NCI-H2227 (cell line): ENCODE measurements at regions not wholly inside any gene's neighbourhood (a gene's known extent, or its start where the extent isn't known, plus 50 kb on each side); places are given as distances from the start of the nearest gene placed in this dataset.
"Not testable (repeated sequence)": the region's sequence is repeated elsewhere in the genome, so short reads cannot be mapped to it uniquely, and the experiment has no call there.

Experiments used
- DNase-seq: peaks from one replicate; lab custom pipeline; 2025; ENCODE audit not compliant: unreplicated experiment; lab: John Stamatoyannopoulos, UW

DNA sequence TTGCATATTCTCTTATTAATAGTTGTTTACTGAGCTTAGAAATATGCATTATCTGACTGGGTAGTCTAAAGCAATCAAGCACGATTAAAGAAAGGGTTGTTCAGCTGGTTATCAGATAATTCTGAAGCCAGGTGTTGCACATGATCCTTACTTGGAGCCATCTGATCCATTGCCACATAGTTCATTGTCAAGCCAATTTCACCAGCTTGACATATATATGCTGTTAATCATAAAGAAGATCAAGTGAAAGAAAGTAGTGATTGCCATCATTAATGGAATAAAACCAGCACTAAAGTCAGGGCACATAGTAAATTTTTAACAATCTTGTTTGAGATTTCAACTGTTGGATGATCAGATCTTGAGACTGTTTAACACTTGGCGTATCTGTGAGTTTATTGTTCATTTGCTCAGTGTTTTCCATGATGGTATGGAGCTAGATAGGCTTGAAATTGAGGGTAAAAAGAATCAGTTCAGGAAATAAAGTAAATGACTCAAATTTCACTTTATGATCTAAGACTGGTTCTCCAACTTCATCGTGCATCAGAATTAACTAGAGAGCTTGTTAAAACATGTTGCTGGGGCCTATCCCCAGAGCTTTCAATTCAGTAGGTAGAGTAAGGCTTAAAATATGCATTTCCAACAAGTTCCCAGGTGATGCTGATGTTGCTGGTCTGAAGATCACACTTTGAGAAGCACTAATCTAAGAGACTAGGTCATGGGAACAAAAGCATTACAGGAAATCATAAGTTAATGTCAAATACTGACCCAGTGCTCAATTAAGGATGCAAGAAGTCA is 539.6 kb downstream of the SATB2 start:
- no peak for DNase-seq

DNA sequence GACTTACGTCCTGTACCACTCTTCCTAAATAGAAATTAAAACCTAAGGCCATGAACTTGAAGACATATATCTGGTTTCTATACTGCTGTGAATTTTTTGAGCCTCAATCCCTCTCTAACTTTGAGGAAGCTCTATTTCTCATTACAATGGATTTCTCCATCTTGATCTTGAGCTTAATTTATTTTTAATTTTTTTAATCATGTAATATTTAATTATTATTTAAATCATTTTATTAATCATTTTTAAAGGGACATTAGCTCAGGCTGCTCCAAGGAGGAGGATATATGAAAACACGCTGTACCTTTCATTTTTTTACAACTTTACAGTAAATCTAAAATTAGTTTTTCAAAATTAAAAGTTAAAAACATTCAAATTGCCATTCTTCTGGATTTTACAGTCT is 540.5 kb downstream of the SATB2 start:
- no peak for DNase-seq

DNA sequence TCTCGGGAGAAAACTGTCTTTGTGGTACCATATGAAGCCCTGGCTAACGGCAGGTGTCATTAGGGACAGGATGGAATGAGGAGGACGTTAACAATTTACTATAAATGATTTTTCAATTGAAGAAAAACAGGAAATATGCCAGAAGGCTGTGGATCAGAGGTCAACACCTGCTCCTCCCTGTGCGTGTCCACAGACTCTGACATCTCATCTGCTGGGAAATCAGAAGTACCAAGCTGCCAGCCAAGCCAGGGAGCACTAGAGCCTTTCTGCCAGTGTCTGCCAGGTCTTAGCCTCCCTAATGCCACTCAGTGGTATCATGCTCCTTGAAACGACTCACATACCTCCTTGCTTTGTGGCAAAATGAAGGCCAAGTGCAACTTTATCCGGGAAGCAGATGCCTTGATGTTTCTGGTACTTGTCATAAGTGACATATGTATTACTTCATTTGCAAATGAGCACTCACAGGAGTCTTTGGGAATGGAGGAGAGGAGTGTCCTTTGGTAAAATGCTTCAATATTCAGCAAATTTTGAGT is 541.1 kb downstream of the SATB2 start:
- DNase-seq: peak; percentile 67

DNA sequence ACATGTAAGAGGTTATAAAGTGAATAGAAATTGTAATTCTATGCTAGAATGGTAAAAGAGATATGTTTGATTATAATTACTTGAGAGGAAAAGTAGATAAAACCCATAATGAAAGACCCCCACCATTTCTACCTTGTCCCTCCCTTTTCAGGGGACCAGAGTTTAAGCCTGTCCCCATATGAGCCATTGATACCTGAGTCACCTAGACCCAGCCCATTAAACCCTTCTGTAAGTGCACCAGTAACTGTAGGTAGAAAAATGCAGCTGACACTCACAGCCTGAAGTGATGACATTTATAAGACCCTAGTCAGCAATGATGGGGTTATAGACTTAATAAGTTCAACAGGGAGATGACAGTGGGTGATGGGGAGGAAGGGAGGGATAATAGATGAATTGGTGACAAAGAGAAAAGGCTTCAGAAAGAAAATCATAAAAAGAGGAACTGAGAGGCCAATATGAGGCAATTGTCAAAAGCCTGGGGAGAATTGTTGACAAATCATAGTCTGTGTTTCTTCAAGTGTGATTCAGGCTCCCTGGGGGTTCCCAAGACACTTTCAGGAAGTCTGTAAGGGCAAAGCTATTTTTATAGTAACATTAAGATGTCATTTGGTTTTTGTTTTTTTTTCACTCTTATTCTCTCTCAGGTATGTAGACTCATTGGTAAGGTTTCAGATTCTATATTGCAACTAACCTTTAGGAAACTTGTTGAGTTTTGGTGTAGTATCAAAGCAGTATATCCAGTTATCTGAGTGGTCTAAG is 544.2 kb downstream of the SATB2 start:
- DNase-seq: no peak

DNA sequence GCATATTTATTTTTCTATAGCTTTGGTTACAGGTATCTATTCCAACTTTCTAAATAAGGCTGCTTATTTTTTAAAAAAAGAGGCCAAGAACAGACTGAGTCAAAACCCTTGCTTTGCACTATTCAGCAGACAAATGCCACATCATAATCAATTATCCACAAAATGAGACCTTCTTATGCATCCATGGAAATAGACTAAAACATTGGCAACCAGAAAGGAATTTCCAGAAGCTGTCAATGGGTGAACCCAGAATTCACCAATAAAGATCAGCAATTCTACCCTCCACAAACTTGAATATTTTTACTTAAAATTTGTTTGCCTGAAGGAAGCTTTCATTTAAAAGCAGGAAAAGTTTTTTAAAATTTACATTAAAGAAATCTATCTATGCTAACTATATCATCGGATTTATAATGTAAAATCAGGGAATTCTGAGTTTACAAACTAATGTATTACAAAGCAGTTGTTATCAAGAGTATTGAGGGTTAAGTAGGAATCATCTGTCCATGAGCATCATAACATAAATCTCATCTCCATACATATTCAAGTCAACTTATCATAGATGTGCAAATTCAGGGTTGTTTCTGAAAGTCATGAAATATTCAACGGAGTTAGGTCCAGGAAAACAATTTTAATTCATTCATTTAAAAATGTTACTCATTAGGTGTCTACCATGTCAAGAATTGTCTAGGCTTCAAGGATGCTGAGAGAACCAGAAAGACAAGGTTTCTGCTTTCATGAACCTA is 548.0 kb downstream of the SATB2 start:
- DNase-seq: no peak

DNA sequence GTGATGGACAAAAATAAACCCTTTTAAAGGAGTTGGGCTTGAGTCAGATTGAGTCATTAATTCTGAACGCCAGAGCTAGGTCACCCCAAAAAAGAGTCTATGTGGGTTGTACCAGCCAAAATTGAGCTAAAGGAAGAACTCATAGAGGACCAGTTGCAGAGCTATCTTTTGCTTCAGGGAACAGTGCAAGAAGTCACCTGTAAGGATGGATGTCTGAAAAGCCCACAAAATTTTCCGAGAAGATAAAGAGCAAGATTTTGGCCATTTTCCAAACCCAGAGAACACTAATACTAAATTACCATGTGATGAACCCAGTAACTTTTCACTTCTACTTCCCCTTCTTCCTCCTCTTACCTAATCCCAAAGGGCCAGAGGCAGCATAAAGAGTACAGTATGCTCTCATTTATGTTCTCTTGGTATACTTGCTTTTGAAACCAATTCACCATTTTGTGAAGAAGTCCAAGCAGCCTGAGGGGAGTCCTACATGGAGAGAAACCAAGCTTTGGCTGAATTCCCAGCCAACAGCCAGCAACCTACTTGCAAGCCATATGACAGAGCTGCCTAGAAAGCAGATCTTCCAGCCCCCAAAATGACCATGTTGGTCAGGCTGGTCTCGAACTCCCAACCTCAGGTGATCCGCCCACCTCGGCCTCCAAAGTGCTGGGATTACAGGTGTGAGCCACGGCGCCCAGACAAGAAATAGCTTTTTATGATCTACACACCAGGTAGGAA is 551.7 kb downstream of the SATB2 start:
- DNase-seq: no peak

DNA sequence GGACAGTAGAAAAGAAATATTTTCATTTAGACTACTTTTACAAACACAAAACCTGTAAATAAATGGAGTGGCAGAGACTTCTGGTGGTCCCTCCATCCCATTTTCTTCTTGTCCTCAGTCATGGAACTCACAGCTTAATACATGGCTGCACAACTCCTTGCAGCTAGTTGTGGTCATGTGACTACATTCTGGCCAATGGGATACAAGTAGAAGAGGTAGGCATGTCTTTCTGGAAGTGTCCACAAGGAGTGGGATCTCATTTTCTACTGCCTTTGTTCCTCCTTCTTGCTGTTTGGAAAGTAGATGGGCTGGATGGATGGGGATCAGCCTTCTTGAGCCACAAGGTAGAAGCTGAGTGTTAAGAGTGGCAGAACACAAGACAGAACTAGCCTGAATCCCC is 555.8 kb downstream of the SATB2 start:
- no peak for DNase-seq

DNA sequence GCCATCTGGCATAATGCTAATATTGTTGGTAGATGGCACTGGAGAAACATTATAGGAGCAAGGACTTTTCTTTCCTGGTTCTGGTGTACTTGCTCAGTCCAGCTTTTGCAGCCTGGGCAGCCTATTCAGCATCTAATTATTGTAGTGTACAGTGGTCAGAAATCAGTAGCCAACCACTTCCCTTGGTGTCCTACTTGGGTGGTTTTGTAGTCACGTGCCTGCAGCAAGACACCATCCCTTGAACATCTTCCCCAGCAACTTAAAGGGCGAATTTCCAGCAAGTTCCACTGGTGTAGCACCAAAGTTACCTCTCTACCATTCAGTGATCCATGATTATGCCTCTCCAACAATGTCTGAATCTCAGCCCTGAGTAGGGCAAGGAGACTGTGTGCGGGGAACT is 557.6 kb downstream of the SATB2 start:
- no peak for DNase-seq

DNA sequence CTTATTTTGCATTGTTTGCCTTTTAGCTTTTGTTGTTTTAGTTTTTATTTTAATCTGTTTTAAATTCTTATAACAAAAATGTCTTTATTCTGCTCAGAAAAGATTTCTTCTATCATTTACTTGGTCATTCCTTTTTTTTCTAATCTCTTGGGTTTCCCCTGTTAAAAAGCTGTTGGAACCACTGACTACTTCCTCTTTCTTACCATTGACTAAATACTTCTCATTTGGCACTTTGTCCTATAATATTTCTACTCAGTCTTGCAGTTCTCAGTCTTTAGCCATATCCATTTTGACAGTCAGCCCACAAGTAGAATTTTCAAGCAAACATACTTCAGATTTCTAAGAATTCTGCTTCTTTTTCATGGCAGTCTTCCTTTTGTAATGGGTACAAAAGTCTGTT is 567.2 kb downstream of the SATB2 start:
- no peak for DNase-seq

DNA sequence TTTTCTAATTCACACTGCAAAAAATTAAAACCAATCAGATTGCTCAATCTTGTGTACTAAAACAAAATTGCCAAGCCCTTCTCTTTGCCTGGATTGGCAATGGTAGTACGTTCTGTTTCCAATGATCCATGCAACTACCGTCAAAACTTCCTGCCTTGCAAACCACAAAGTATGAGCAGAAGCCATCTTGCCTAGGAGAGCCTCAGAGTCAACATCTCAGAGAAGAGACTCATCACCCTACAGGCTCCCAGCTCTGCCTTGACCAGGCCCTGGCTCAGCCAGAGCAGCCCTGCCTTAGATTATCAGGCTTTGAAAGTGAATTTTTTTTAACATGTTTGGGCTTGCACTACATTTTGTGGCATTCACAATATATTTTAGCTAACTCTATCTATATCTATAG is 574.1 kb downstream of the SATB2 start:
- no peak for DNase-seq

DNA sequence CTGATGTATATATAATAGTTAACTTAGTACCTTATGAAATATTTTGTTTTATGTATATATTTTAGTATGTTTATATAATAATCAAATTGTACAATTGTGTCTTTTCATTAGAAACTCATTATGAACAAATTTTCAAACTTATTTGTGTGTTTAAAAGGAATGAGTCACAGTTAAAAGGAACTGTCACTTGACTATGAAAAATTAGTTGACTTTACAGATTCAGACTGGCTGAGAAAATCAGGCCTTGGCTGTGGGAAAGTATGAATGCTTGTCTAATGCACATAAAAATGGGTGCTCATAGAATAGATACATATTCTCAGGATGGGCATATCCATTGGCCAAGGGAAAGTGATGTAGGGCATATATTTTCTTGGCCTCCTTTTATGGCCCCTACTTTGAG is 576.8 kb downstream of the SATB2 start:
- no peak for DNase-seq

DNA sequence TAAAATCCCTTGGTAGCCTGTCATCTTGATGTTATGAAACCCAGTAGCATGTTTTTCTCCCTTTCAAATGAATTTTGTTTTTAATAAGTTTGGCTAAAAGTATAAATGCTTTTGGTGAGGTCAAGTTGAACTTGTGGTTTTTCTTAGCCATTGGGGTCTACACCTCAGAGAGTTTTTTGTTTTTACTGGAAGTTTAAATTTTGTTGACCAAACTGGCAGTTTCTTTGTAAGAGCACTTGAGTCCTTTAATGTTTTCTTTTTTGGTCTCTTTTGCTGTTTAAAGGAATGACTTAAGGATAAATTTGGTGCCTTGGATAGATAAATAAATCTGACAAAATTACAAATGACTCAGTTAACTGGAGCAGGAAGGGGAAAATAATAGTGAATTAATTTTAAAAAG is 577.3 kb downstream of the SATB2 start:
- no peak for DNase-seq

DNA sequence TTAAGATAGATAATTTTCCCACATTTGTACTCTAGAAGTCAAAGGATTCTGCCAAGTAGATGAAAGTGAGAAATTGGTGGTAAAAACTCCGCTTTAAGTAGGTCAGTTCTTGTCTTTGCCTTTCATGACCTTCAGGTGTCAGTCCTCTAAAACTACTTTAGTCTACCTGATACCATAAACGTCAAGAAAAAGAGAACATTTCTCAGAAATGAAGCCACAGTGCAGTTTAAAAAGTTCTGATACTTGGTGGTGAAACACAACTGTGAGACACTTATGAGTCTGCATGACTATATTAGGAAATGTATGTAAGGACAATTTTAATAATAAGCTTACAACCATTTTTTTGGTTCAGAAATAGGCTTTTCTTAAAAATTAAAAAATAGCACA is 583.3 kb downstream of the SATB2 start:
- no peak for DNase-seq

DNA sequence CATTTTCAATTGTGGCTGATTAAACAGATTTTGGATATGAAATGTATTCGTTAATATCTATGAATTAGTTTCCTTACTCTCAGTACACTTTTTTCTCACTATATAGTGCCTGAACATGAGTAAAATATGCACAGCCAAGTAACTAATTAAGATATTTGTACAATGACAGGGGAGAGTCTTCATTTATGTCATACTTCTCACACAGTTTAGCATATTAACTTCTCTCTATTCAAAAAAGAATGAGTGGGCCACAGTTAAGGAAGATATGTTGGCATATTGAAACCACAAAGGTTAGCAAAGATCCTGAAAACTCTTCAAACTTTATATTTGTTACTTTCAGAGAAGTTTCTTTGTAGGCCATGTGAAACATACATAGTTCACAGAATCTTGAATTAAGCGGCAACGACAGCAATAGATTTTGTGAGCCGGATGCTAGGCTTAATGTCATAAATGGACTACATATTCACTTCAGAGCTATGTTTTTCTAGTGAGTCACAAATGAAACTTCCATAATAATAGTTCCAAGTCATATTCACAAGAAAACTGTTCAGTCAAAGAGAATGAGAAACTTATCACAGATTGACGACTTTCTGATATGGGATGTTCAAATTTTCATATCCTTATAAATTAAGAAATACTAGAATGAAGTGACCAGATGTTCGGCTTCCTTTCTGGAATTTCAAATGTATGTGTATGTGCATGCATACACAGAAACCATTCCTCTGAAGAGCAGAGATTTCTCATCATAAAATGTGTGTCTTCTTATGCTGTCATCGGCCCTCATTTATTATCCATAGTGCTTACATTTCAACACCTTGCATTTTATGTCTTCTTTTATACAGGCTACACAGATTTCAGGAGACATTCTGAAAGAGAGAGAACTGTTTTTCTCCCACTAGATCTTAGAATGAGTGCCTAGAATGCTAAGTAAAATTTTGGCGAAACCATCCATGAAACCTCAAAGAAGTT is 584.0 kb downstream of the SATB2 start:
- DNase-seq: no peak

DNA sequence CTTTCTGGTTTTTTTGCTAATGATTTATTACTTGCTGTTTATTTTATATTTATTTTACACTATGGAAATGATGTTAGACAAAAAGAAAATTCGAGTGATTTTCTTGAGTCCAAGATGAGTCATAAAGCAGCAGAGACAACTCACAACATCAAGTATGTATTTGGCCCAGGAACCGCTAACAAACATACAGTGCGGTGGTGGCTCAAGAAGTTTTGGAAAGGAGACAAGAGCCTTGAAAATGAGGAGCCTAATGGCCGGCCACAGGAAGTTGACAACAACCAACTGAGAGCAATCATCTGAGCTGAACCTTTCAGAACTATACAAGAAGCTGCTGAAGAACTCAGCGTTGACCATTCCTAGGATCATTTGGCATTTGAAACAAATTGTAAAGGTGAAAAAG is 594.1 kb downstream of the SATB2 start:
- DNase-seq: no peak

DNA sequence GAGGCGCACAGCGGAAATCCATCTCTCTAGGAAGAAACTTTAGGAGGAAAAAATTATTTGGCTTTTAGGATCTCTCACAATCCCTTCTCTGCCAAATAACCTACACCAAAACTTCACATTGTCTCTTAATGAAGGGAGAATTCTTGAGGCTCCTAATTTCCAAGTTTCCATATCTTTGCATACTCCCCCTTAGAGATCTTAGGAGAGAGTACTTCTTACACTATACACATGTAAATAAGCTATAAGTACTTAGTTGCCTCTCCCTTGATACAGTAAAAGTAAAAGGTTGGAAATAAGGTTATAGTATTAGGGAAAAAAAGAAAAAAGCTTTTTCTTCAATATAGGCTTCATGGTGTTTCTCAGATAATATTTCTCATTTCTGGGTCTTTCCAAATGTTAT is 596.7 kb downstream of the SATB2 start:
- no peak for DNase-seq

DNA sequence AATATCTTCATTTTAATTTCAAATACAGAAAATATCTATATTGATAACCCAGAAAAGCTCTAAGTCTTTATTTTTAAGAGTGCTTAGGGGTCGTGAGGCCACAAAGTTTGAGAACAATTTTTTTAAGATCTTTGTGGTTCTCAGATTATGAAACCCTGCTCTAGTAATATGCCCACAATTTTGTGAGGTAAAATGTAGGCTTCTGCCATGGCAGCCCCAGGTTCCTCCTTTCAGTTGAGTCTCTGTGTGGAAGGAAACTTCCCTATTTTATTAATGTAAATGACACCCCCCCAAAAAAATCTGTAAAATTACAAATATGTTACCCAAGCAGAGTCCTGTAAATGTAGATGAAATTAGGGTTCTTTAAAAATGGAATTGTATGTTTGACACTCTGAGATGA is 600.5 kb downstream of the SATB2 start:
- DNase-seq: no peak

DNA sequence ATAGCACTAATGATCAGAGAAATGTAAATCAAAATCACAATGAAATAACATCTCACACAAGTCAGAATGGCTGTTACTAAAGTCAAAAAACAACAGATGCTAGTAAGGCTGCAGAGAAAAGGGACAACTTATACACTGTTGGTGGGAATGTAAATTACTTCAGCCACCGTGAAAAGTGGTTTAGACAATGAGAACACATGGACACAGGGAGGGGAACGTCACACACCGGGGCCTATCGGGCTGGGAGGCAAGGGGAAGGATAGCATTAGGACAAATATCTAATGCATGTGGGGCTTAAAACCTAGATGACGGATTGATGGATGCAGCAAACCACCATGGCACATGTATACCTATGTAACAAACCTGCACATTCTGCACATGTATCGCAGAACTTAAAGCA is 602.0 kb downstream of the SATB2 start:
- DNase-seq: not testable (repeated sequence)

DNA sequence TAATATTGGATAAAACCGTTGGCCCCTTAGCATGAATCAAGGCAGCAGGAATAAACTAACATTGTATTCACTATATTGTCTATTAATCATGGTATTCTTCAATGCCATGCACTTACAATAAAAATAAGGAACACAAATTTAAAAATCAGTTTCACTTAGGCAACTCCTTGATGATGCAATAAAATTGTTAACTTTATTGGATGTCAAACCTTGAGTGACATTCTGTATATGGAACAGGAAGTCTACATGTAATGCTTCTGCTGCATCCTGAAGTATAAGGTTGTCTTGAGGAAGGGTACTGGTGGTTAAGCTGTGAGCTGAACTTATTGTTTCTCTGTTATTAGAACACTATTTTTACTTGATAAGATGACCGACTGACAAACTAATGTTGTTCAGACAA is 605.5 kb downstream of the SATB2 start:
- DNase-seq: no peak

DNA sequence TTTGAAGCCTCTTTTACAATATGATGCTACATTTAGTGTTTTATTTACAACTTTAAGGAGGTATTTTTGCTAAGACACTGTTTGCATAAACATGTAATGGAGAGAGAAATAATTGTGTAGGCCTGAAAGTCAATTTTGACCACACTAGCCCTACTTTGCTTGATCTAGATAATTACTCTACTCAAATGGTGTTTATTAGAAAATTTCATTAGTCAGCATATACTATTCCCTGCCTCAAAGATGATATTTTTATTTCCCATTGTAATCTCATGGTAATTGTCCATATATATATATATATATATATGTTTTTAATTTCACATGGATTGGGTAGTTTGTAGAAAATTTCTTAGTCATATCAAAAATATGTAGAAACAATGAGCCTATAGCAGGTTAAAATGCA is 632.2 kb downstream of the SATB2 start:
- DNase-seq: no peak
